Epithelial cell of esophagus (primary cell): ENCODE measurements at regions not wholly inside any gene's neighbourhood (a gene's known extent, or its start where the extent isn't known, plus 50 kb on each side); places are given as distances from the start of the nearest gene placed in this dataset.
"Not testable (repeated sequence)": the region's sequence is repeated elsewhere in the genome, so short reads cannot be mapped to it uniquely, and the experiment has no call there.

Experiments used
- DNase-seq: peaks from one replicate; pipeline ENCODE4 v3.0.0; 2010; ENCODE audit warnings: low read depth
- H3K4me3 ChIP-seq: 2 replicates; pipeline ENCODE4 v1.5.1; 2011; ENCODE audit warnings: mild to moderate bottlenecking, low read length, control low read depth
- CTCF ChIP-seq: IDR thresholded peaks from 2 replicates; pipeline ENCODE4 v1.5.1; 2011; ENCODE audit warnings: low read depth, mild to moderate bottlenecking, low read length, control low read depth, inconsistent platforms; ENCODE audit not compliant: insufficient read depth; ENCODE audit errors: missing control alignments

- no peak for DNase-seq
- no peak overlapping the region for H3K4me3 ChIP-seq
- TF ChIP-seq CTCF: no peak
Observed at GRCh38 chr22:22176929-22177616, 67.5 kb upstream of the VPREB1 start.

GRCh38 chr22:22172896-22173628, 71.5 kb upstream of the VPREB1 start:
- H3K4me3 ChIP-seq, DNase-seq: not testable (repeated sequence)

GRCh38 chr22:22171357-22172218, 73.0 kb upstream of the VPREB1 start:
- peak; percentile 17 for DNase-seq
- peak; percentile 51 for TF ChIP-seq CTCF
- H3K4me3 ChIP-seq: no peak overlapping the region

GRCh38 chr22:22169923-22170322, 74.7 kb upstream of the VPREB1 start:
- TF ChIP-seq CTCF: no peak
- DNase-seq: no peak
- no peak overlapping the region for H3K4me3 ChIP-seq

GRCh38 chr22:22168941-22169867, 75.4 kb upstream of the VPREB1 start:
- TF ChIP-seq CTCF: no peak
- no peak for DNase-seq
- no peak overlapping the region for H3K4me3 ChIP-seq

- TF ChIP-seq CTCF: no peak
- peak; percentile 53 for DNase-seq
- peak overlapping the region; percentile 22 for H3K4me3 ChIP-seq
Observed at GRCh38 chr22:22168190-22168940, 76.2 kb upstream of the VPREB1 start.
